Memory B cell (primary cell): ENCODE measurements at regions not wholly inside any gene's neighbourhood (a gene's known extent, or its start where the extent isn't known, plus 50 kb on each side); places are given as distances from the start of the nearest gene placed in this dataset.
"Not testable (repeated sequence)": the region's sequence is repeated elsewhere in the genome, so short reads cannot be mapped to it uniquely, and the experiment has no call there.

Source experiments
- ATAC-seq: fragments of 150-1000 bp; cut with Tn5 transposase; 2 replicates; pipeline ENCODE4 v1.10.0; 2021; ENCODE audit warnings: low read depth, mild to moderate bottlenecking, moderate library complexity
- DNase-seq, 2 donors: peaks; one replicate each; pipeline ENCODE4 v3.0.0; 2022; ENCODE audit warnings: low spot score in 2 of 2
- H3K27ac Mint-ChIP-seq: one replicate; pipeline ENCODE4 v1.8.0; 2022; ENCODE audit warnings: mild to moderate bottlenecking, moderate library complexity, mixed read lengths
- H3K27me3 Mint-ChIP-seq: one replicate; pipeline ENCODE4 v1.8.0; 2022; ENCODE audit warnings: mixed read lengths
- H3K36me3 Mint-ChIP-seq: one replicate; pipeline ENCODE4 v1.8.0; 2022; ENCODE audit warnings: mild to moderate bottlenecking, mixed read lengths
- H3K4me1 Mint-ChIP-seq: one replicate; pipeline ENCODE4 v1.8.0; 2022; ENCODE audit warnings: mixed read lengths
- H3K4me3 Mint-ChIP-seq: one replicate; pipeline ENCODE4 v1.8.0; 2022; ENCODE audit warnings: mild to moderate bottlenecking, moderate library complexity, mixed read lengths
- H3K9me3 Mint-ChIP-seq: one replicate; pipeline ENCODE4 v1.8.0; 2022; ENCODE audit warnings: mixed read lengths

DNA sequence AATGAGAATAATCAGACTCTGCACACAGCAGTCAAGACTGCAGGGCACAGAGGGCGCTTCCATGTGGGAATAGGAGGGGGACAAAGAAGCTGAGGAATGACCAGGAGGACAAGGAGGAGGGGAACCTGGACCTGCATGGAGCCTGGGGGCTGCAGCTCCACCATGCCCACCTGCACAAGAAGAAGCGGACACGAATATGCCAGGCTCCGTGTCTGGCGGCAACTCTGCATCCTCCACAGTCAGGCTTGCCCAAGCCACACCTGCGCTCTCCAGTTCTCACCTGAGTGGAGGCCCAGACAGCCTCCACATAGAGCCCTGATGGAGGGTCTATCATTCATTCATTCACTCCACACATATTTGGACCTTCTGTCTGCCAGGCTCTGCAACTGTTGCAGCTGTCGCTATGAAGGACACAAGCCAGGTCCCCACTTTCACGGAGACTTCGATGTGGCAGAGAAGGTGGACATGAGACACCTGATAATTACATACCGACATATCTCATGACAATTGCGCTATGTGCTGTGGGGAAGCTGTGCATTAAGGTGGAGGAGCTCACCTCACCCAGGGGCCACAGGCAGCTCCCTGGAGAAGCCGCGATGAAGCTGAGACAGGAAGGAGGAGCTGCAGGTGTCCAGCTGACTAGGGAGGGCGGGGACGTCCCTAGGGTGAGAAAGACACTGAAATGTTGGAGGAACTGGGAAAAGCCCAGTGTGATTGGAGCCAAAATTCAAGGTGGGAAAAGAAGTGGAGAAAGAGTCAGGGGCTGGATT is 159.2 kb downstream of the INHBB start:
- Mint-ChIP-seq H3K36me3 (no peaks in the 10 kb centered on the region), H3K4me1 (no peaks in the 10 kb centered on the region), H3K4me3 (no peak overlapping the region), H3K27me3 (peaks cover 10% of the 10 kb centered on the region), H3K9me3 (no peaks in the 10 kb centered on the region), H3K27ac (no peak overlapping the region)
- no peak for ATAC-seq
- DNase-seq, result no peak

DNA sequence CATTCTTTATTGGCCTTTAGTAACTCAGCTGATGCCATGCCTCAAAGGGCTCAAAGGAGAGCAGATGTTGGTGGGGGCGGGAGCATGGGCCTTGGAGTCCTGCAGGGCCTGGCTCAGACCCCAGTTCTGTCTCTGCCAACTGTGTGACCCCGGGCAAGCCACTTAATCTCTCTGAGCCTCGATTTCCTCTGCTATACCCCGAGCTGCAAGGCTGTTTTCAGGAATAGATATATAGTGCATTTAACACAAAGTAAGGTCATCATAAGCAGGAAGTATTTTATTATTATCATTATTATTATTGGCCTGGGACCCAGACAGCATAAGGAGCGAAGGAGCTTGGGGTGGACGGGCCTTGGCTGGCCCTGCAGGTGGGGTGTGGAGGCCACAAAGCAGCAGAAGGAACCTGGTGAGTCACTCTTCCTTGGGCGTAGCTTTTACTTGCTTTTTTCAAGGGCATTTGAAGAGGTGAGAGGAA is 162.7 kb downstream of the INHBB start:
- DNase-seq (no peak), ATAC-seq (no peak)
- no peaks in the 10 kb centered on the region for H3K36me3 Mint-ChIP-seq
- H3K4me1 Mint-ChIP-seq, result no peaks in the 10 kb centered on the region
- peaks cover 4% of the 10 kb centered on the region for H3K27me3 Mint-ChIP-seq
- no peak overlapping the region for H3K27ac Mint-ChIP-seq
- no peak overlapping the region for H3K4me3 Mint-ChIP-seq
- no peaks in the 10 kb centered on the region for H3K9me3 Mint-ChIP-seq

DNA sequence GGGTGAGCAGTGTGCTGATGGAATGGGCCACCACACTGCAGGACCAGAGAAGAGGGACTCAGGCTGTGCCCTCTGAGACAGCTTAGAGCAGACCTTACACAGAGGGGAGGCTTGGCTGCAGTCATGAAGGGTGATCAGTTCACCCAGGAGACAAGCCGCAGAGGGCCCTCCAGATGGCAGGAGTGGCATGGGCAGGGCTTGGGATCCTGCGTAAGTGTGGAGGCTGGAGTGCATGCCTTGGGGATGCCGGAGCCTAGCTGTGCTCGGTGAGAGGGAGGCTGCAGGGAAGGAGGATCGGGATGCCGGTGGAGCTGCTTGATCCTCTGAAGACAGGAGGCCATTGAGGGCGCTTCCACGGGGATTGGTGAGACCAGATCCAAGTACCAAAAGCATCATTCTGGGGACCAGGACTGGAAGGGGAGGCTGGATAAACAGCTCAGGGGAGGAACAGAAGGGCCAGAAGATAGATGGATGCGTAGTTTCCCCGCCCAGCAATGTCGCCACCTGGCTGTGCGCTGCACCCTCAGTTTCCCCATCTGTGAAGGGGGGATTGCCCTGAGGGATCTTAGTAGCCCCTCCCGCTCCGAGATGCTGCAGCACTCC is 163.4 kb downstream of the INHBB start:
- no peaks in the 10 kb centered on the region for H3K9me3 Mint-ChIP-seq
- DNase-seq (no peak), ATAC-seq (no peak)
- H3K4me1 Mint-ChIP-seq, result no peaks in the 10 kb centered on the region
- no peaks in the 10 kb centered on the region for H3K36me3 Mint-ChIP-seq
- H3K27ac Mint-ChIP-seq, result no peak overlapping the region
- H3K27me3 Mint-ChIP-seq, result peaks cover 4% of the 10 kb centered on the region
- no peak overlapping the region for H3K4me3 Mint-ChIP-seq

DNA sequence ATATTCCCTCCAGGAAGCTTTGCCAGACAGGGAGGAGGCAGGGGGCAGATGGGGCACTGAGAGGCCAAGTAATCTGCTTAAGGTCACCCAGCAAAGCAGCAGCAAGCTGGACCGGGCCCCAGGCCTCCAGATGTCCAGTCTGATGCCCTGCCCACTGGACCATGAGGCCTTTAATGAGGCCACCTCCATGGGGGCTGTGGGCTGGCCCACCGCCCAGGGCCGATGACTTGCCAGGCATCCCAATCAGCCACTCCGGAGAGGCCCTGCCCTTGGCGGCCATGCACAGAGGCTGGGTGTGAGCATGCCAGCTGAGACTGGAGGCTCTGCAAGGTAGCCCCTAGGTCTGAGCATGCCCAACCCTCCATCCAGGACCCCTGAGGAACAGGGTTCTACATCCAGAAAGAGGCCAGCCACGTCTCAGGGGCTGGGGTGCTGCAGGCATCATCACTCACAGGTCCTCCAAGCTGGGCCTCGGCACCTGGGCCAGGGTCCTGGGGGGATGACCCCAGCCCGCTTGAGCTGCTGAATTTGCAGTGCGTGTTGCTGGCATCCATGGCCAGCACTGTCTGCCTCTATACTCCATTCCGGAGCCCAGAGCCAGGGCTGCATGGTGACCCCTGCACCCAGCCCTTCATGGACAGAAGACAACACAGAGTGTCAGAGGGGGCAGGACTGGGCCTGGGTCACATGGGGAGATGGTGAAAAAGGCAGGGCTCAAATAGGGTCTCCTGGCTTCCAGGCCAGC is 164.2 kb downstream of the INHBB start:
- H3K27me3 Mint-ChIP-seq, result peaks cover 5% of the 10 kb centered on the region
- no peak overlapping the region for H3K4me3 Mint-ChIP-seq
- no peak overlapping the region for H3K27ac Mint-ChIP-seq

DNA sequence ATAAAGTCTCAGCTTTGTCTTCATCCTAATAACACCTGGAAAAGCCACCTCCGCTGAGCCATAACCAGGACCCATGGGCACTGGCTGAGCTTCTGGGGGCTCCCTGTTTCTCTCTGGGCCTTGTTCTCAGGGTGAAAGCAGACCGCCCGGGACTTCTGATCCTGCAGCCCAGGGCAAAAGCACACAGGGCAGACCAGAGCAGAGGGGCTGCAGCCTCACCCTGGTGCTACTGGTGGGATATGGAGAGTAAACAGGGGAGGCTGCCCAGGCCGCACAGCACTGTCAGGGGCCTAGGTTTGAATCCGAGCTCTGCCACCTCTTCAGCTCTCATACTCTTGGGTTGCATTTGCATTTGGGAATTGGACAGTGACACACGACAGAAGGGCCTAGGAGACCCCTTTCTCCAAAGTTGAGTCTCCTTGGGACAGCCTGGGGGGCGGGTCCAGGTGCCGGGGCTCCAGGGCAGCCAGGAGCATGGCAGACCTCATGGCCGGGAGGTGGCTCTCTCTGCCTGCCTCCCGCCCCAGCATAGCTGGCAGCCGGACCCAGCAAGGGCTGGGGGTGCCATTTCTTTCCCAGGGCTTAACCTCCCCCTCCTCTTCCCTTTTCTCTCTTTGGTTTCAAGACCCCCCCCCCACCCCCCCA is 164.9 kb downstream of the INHBB start:
- Mint-ChIP-seq H3K4me3 (no peak overlapping the region), H3K4me1 (no peaks in the 10 kb centered on the region), H3K27ac (no peak overlapping the region), H3K36me3 (peaks cover 1% of the 10 kb centered on the region), H3K9me3 (peaks cover 3% of the 10 kb centered on the region), H3K27me3 (peaks cover 10% of the 10 kb centered on the region)
- ATAC-seq (no peak), DNase-seq (no peak)

More for the DNA sequence above, 164.2 kb downstream of the INHBB start:
- Mint-ChIP-seq H3K4me1 (no peaks in the 10 kb centered on the region), H3K36me3 (no peaks in the 10 kb centered on the region), H3K9me3 (no peaks in the 10 kb centered on the region)
- DNase-seq (no peak), ATAC-seq (no peak)

DNA sequence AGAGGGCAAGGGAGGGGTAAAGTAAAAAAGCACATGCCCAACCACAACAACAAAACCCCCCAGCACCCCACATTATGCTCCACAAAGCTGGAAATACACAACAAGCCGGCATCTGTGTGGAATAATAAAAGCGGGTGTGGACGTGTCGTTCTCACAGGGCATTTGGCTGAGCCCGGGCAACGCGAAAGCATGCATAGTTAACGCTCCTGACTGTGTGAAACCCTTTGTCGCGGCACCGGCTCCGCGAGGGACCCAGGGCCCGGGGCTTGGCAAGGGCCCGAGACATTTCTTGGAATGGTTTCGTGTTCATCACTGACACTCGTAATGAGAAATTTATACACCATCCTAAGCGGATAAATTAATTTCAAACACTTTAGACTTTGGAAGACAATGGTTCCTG is 165.6 kb downstream of the INHBB start:
- no peak for ATAC-seq

DNA sequence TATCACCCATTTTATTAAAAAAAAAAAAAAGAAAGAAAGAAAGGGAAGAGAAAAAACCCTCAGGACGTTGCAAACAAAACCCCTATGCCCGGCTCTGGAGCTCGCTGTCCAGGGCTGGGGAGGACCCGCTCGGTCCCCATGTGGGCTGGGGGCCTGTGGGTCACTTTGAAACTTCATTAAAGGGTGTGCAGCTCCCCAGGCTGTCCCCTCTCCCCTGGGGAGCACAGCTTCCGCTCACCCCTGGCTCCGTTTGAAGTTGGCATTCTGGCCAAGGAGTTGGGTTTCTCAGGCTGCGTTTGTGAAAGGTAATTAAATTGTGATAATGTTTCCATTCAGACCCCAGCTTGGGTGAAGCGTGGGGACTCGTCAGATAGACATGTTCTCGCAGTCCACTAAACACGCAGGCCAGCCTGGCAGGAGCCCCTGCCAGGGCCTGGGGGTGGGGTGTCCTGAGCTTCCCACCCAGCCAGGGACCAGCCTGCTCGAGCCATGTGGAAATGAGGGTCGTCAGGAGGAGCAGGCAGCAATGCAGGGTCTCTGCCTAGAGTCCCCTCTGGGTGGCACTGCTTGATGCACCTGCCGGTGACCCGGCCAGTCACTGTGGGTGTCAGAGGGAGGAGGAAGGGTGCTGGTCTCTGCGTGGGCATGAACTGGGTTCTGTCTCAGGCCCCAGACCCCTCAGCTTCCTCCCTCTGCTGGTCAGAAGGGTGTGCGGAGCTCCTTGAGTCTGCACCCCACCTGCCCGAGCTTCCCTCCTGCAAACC is 166.2 kb downstream of the INHBB start:
- DNase-seq, result no peak
- peaks cover 1% of the 10 kb centered on the region for H3K36me3 Mint-ChIP-seq
- H3K4me1 Mint-ChIP-seq, result no peaks in the 10 kb centered on the region
- ATAC-seq, result no peak
- H3K9me3 Mint-ChIP-seq, result peaks cover 3% of the 10 kb centered on the region
- H3K27me3 Mint-ChIP-seq, result peaks cover 12% of the 10 kb centered on the region
- no peak overlapping the region for H3K27ac Mint-ChIP-seq
- H3K4me3 Mint-ChIP-seq, result no peak overlapping the region

More for the DNA sequence above, 165.6 kb downstream of the INHBB start:
- no peak overlapping the region for H3K27ac Mint-ChIP-seq
- H3K4me1 Mint-ChIP-seq, result no peaks in the 10 kb centered on the region
- peaks cover 1% of the 10 kb centered on the region for H3K36me3 Mint-ChIP-seq
- H3K9me3 Mint-ChIP-seq, result peaks cover 3% of the 10 kb centered on the region
- DNase-seq, result no peak
- H3K27me3 Mint-ChIP-seq, result peaks cover 11% of the 10 kb centered on the region
- no peak overlapping the region for H3K4me3 Mint-ChIP-seq

DNA sequence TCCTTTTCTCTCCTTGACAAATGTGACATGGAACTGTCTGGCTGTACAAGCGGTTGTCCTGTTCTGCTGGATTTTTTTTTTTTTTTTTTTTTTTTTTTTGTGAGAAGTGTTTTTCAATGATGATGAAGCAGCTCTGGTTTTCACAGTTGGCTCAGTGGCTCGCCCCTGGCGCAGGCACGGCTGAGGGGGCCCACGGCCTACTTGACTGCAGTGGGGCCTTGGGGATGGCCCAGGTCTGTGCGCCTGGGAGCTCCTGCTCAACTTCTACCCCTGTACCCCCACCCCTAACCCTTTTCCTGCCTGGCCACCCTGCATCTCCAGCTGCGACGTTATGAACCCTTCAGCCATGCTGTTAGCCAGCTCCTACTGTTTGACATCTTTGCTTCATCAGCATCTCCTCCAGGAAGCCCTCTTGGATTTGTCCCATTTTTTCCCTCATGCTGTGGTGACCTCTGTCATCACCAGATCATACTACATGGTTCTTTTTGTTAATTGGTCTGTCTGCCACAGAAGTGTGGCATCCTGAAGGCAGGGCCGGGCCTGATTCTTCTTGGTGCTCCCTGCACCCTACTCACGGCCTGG is 167.9 kb downstream of the INHBB start:
- Mint-ChIP-seq H3K4me1 (no peaks in the 10 kb centered on the region), H3K9me3 (peaks cover 3% of the 10 kb centered on the region), H3K27ac (no peak overlapping the region), H3K4me3 (no peak overlapping the region), H3K27me3 (peaks cover 20% of the 10 kb centered on the region), H3K36me3 (peaks cover 1% of the 10 kb centered on the region)
- ATAC-seq (no peak), DNase-seq (no peak)

DNA sequence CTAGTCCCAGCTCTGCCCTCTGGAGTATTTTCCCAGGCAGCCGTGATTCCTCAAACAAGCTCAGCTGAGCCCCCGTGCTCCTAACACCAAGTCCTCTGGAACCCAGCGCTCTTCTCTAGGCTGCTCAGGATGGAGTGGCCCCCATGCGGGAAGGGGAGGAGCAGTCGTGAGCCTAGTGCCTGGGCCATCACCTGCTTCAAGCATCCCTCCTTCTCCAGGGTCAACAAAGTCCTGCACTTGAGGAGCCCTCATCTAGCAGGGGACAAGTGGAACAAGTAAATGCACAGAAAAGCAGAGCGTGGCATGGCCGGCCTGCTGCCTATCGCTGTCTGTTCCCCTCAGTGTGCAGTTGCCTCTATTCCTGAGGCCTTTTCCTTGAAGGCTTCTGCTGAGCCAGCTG is 168.6 kb downstream of the INHBB start:
- Mint-ChIP-seq H3K9me3 (peaks cover 3% of the 10 kb centered on the region), H3K36me3 (peaks cover 1% of the 10 kb centered on the region), H3K27me3 (peaks cover 18% of the 10 kb centered on the region), H3K27ac (no peak overlapping the region), H3K4me1 (no peaks in the 10 kb centered on the region), H3K4me3 (no peak overlapping the region)
- no peak for ATAC-seq
- DNase-seq, result no peak

DNA sequence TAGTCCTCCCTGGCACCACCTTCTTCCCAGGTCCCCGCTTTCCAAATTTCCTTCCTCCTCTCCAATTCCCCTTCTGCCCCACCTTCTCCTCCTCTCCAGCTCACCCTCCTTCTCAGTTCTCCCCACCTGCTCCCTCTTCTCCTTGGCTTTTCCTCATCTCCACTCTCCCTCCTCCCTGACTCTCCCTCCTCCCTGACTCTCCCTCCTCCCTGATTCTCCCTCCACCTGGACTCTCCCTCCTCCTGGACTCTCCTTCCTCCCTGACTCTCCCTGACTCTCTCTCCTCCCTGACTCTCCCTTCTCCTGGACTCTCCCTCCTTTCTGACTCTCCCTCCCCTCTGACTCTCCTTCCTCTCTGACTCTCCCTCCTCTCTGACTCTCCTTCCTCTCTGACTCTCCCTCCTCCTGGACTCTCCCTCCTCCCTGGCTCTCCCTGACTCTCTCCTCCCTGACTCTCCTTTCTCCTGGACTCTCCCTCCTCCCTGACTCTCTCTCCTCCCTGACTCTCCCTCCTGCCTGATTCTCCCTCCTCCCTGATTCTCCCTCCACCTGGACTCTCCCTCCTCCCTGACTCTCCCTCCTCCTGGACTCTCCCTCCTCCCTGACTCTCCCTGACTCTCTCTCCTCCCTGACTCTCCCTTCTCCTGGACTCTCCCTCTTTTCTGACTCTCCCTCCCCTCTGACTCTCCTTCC is 169.3 kb downstream of the INHBB start:
- not testable (repeated sequence) for H3K4me1 Mint-ChIP-seq, H3K9me3 Mint-ChIP-seq, H3K27ac Mint-ChIP-seq, H3K36me3 Mint-ChIP-seq, H3K4me3 Mint-ChIP-seq, ATAC-seq, DNase-seq
- H3K27me3 Mint-ChIP-seq, result peaks cover 18% of the 10 kb centered on the region

DNA sequence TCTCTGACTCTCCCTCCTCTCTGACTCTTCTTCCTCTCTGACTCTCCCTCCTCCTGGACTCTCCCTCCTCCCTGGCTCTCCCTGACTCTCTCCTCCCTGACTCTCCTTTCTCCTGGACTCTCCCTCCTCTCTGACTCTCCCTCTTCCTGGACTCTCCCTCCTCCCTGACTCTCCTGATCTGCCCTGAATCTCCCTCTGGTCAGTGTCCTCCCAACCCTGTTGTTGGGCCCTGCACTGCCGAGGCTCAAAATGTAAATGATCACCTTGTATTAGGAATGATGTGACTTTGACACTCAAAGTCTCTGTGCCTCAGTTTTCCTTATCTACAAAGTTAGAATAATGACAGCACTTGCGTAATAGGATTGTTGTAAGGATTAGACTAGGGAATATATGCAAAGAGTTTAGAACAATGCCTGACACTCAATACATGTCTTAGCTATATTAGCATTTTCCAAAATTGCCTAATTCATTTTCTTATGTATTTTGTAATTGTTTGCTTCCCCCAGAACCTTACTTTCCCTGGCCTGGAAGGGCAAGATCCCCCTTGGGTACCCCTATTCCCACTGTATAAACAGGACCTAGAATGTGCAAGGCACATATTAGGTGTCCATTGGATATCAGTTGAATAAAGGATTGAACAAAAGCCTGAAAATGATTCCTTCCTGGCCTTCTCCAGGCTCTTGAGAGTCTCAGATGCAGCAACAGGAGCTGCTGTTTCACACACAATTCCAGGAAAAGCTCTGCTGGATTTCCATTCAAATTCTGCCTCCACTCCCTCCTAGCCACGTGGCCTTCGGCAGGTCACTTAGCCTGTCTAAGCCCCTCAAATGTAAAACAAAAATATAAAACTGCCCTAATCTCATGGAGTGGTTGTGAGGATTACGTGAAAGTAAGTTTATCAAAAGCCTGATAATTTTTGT is 170.1 kb downstream of the INHBB start:
- H3K4me1 Mint-ChIP-seq, result no peaks in the 10 kb centered on the region
- no peak overlapping the region for H3K27ac Mint-ChIP-seq
- no peak for ATAC-seq
- H3K27me3 Mint-ChIP-seq, result peaks cover 18% of the 10 kb centered on the region
- no peak for DNase-seq
- H3K36me3 Mint-ChIP-seq, result peaks cover 1% of the 10 kb centered on the region
- H3K9me3 Mint-ChIP-seq, result peaks cover 3% of the 10 kb centered on the region
- no peak overlapping the region for H3K4me3 Mint-ChIP-seq

DNA sequence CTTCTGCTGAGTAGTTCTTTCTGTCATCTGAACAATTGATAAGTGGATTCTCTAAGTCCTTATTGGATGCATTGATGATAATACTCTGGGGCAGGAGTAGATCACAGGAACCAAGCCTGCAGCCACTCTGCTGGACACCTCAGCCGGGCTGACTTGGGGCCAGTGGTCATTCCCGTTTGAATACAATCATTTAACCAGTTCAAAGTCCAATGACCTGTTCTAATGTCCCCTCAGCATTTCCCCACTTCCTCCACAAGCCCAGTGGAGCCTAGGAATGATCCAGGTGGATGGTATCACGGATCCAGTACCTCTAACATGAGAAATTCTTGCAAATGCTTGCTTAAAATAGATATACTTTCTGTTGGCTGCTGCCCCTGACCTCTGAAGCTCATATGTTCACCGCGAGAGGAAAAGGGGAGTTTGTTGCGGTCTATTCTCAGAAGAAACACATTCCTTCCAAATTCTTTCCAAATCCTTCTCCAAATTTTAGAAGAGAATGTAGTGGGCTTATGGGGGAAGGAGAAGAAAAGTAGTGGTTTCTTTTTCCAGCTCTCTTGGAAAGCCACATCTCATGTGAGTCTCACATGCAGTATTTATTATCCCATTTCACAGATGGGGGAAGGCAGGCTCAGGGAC is 170.9 kb downstream of the INHBB start:
- no peak overlapping the region for H3K27ac Mint-ChIP-seq
- no peak for ATAC-seq

More for the DNA sequence above, 170.9 kb downstream of the INHBB start:
- H3K36me3 Mint-ChIP-seq, result peaks cover 1% of the 10 kb centered on the region
- H3K9me3 Mint-ChIP-seq, result peaks cover 3% of the 10 kb centered on the region
- DNase-seq, result no peak
- no peaks in the 10 kb centered on the region for H3K4me1 Mint-ChIP-seq
- peaks cover 21% of the 10 kb centered on the region for H3K27me3 Mint-ChIP-seq
- no peak overlapping the region for H3K4me3 Mint-ChIP-seq
